ENCODE measurements at regions not wholly inside any gene's neighbourhood (a gene's known extent, or its start where the extent isn't known, plus 50 kb on each side); places are given as distances from the start of the nearest gene placed in this dataset.

- ATAC-seq (ENCODE audit: low read depth) (no peak), DNase-seq (ENCODE audit: low spot score) (no peak)
- no peak overlapping the region for H3K27ac ChIP-seq (ENCODE audit: poor library complexity, severe bottlenecking)
- no peaks in the 10 kb centered on the region for H3K9me3 ChIP-seq (ENCODE audit: severe bottlenecking)
- H3K4me3 ChIP-seq (ENCODE audit: severe bottlenecking): no peak overlapping the region
- no peaks in the 10 kb centered on the region for H3K36me3 ChIP-seq (ENCODE audit: low read depth)
- TF ChIP-seq CTCF (IDR thresholded peaks at IDR 0.05; ENCODE audit: poor library complexity, severe bottlenecking): no peak
- H3K4me1 ChIP-seq (ENCODE audit: insufficient read depth, poor library complexity, severe bottlenecking): no peaks in the 10 kb centered on the region
- no peaks in the 10 kb centered on the region for H3K27me3 ChIP-seq (ENCODE audit: insufficient read depth, poor library complexity, severe bottlenecking)
Observed at GRCh38 chrX:7399373-7399772, 251.4 kb upstream of the PUDP start.

- Histone ChIP-seq H3K4me3 (ENCODE audit: severe bottlenecking) (no peak overlapping the region), H3K27ac (ENCODE audit: poor library complexity, severe bottlenecking) (no peak overlapping the region), H3K27me3 (ENCODE audit: insufficient read depth, poor library complexity, severe bottlenecking) (no peaks in the 10 kb centered on the region), H3K36me3 (ENCODE audit: low read depth) (no peaks in the 10 kb centered on the region), H3K4me1 (ENCODE audit: insufficient read depth, poor library complexity, severe bottlenecking) (no peaks in the 10 kb centered on the region), H3K9me3 (ENCODE audit: severe bottlenecking) (no peaks in the 10 kb centered on the region)
- ATAC-seq (ENCODE audit: low read depth): no peak
- no peak for TF ChIP-seq CTCF (IDR thresholded peaks at IDR 0.05; ENCODE audit: poor library complexity, severe bottlenecking)
- no peak for DNase-seq (ENCODE audit: low spot score)
Observed at GRCh38 chrX:7390441-7390840, 242.5 kb upstream of the PUDP start.

- DNase-seq (ENCODE audit: low spot score): no peak
- H3K27ac ChIP-seq (ENCODE audit: poor library complexity, severe bottlenecking): no peak overlapping the region
- H3K27me3 ChIP-seq (ENCODE audit: insufficient read depth, poor library complexity, severe bottlenecking): no peaks in the 10 kb centered on the region
- no peak overlapping the region for H3K4me3 ChIP-seq (ENCODE audit: severe bottlenecking)
- H3K36me3 ChIP-seq (ENCODE audit: low read depth): no peaks in the 10 kb centered on the region
- no peak for ATAC-seq (ENCODE audit: low read depth)
- no peaks in the 10 kb centered on the region for H3K9me3 ChIP-seq (ENCODE audit: severe bottlenecking)
- TF ChIP-seq CTCF (IDR thresholded peaks at IDR 0.05; ENCODE audit: poor library complexity, severe bottlenecking): no peak
- no peaks in the 10 kb centered on the region for H3K4me1 ChIP-seq (ENCODE audit: insufficient read depth, poor library complexity, severe bottlenecking)
Observed at GRCh38 chrX:7389576-7389975, 241.6 kb upstream of the PUDP start.

- TF ChIP-seq CTCF (IDR thresholded peaks at IDR 0.05; ENCODE audit: poor library complexity, severe bottlenecking): no peak
- Histone ChIP-seq H3K4me3 (ENCODE audit: severe bottlenecking) (no peak overlapping the region), H3K36me3 (ENCODE audit: low read depth) (no peaks in the 10 kb centered on the region), H3K27me3 (ENCODE audit: insufficient read depth, poor library complexity, severe bottlenecking) (no peaks in the 10 kb centered on the region), H3K27ac (ENCODE audit: poor library complexity, severe bottlenecking) (no peak overlapping the region), H3K4me1 (ENCODE audit: insufficient read depth, poor library complexity, severe bottlenecking) (no peaks in the 10 kb centered on the region), H3K9me3 (ENCODE audit: severe bottlenecking) (no peaks in the 10 kb centered on the region)
- no peak for DNase-seq (ENCODE audit: low spot score)
- ATAC-seq (ENCODE audit: low read depth): no peak
Observed at GRCh38 chrX:7385131-7385530, 237.2 kb upstream of the PUDP start.

GRCh38 chrX:7378406-7378805 is 230.5 kb upstream of the PUDP start:
- no peak overlapping the region for H3K27ac ChIP-seq (ENCODE audit: poor library complexity, severe bottlenecking)
- no peak for TF ChIP-seq CTCF (IDR thresholded peaks at IDR 0.05; ENCODE audit: poor library complexity, severe bottlenecking)
- no peak overlapping the region for H3K4me3 ChIP-seq (ENCODE audit: severe bottlenecking)
- no peaks in the 10 kb centered on the region for H3K36me3 ChIP-seq (ENCODE audit: low read depth)
- no peak for ATAC-seq (ENCODE audit: low read depth)
- no peak for DNase-seq (ENCODE audit: low spot score)
- no peaks in the 10 kb centered on the region for H3K27me3 ChIP-seq (ENCODE audit: insufficient read depth, poor library complexity, severe bottlenecking)
- H3K4me1 ChIP-seq (ENCODE audit: insufficient read depth, poor library complexity, severe bottlenecking): peaks cover 5% of the 10 kb centered on the region
- H3K9me3 ChIP-seq (ENCODE audit: severe bottlenecking): no peaks in the 10 kb centered on the region

Data from RWPE2 (cell line).